ENCODE measurements at regions not wholly inside any gene's neighbourhood (a gene's known extent, or its start where the extent isn't known, plus 50 kb on each side); places are given as distances from the start of the nearest gene placed in this dataset.

DNA sequence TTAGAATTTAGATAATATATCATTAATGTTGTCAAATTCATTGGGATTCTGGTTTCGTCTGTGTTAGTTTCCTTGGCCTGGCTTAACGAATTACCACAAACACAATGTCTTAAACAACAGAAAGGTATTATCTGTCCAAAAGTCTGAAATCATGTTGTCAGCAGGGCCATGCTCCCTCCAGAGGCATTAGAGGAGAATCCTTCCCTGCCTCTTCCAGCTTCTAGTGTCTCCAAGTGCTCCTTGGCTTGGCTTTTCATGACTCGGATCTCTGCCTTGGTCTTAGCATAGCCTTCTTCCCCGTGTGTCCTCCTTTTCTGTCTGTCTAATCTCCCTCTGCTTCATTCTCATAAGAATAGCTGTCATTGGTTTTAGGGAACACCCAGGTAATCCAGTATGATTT is 482.5 kb downstream of the SEMA3D start:
- TF ChIP-seq CTCF (conservative IDR thresholded peaks at IDR 0.05; ENCODE audit: low read length): no peak
- no peak for TF ChIP-seq EZH2phosphoT487 (IDR thresholded peaks at IDR 0.05; ENCODE audit: borderline replicate concordance)

Measured in Loucy (cell line).